ENCODE measurements at regions not wholly inside any gene's neighbourhood (a gene's known extent, or its start where the extent isn't known, plus 50 kb on each side); places are given as distances from the start of the nearest gene placed in this dataset.

GRCh38 chr3:20543535-20544226, 357.7 kb upstream of the SGO1 start:
- TF ChIP-seq CTCF (IDR thresholded peaks at IDR 0.05; ENCODE audit: low read length) = no peak
- TF ChIP-seq EZH2 (optimal IDR thresholded peaks at IDR 0.05; ENCODE audit: low read depth, low read length) = no peak
- TF ChIP-seq EZH2phosphoT487 (IDR thresholded peaks at IDR 0.05; ENCODE audit: low read length) = no peak
